Sigmoid colon (tissue), 4 donors: ENCODE measurements at regions not wholly inside any gene's neighbourhood (a gene's known extent, or its start where the extent isn't known, plus 50 kb on each side); places are given as distances from the start of the nearest gene placed in this dataset.

Source experiments
- CTCF ChIP-seq, 4 experiments: fragments of 450-650 bp in 3 of 4; fragments of 200-600 bp in 1 of 4; IDR thresholded peaks; one replicate each; pipeline ENCODE4 v1.5.1; 2016 to 2019; ENCODE audit warnings: antibody characterized with exemption in 4 of 4, mild to moderate bottlenecking in 3 of 4, moderate library complexity in 2 of 4
- EP300 ChIP-seq, 4 donors: sonication (generic); formaldehyde crosslinking; IDR thresholded peaks; one replicate each; pipeline ENCODE4 v1.6.1; 2017; ENCODE audit warnings: antibody characterized with exemption in 4 of 4
- POLR2A ChIP-seq, 2 donors: fragments of 450-650 bp; IDR thresholded peaks; one replicate each; pipeline ENCODE4 v1.6.1; 2016; ENCODE audit warnings: antibody characterized with exemption in 2 of 2, mild to moderate bottlenecking in 2 of 2, moderate library complexity in 2 of 2
- POLR2AphosphoS5 ChIP-seq, 4 donors: sonication (generic); formaldehyde crosslinking; IDR thresholded peaks; one replicate each; pipeline ENCODE4 v1.6.1; 2017; ENCODE audit warnings: antibody characterized with exemption in 4 of 4

DNA sequence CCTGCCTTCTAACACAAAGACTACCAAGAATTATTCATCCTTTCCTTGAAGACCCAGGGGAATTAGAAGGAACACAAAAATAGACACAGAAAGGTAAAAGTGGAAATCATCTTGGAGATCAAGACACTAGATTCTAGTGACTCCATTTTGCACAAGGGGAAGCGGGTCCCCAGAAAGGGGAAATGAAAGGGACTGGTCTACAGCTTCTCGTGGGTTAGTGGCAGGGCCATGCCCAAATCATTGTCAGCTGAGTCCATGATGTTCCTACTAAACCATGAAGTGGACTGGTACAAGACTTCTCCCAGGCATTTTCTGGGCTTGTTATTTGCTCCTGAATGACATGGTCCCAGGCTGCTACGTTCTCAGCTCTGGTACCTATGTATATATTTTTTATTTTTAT, 230.7 kb upstream of the TPRG1 start:
- TF ChIP-seq CTCF (IDR thresholded peaks at IDR 0.05), result no peak
- no peak for TF ChIP-seq POLR2A (IDR thresholded peaks at IDR 0.05)
- peak in 1 of 4 donors; percentile 9 for TF ChIP-seq POLR2AphosphoS5 (IDR thresholded peaks at IDR 0.05)
- no peak for TF ChIP-seq EP300 (IDR thresholded peaks at IDR 0.05)
